ENCODE measurements at regions not wholly inside any gene's neighbourhood (a gene's known extent, or its start where the extent isn't known, plus 50 kb on each side); places are given as distances from the start of the nearest gene placed in this dataset.

DNA sequence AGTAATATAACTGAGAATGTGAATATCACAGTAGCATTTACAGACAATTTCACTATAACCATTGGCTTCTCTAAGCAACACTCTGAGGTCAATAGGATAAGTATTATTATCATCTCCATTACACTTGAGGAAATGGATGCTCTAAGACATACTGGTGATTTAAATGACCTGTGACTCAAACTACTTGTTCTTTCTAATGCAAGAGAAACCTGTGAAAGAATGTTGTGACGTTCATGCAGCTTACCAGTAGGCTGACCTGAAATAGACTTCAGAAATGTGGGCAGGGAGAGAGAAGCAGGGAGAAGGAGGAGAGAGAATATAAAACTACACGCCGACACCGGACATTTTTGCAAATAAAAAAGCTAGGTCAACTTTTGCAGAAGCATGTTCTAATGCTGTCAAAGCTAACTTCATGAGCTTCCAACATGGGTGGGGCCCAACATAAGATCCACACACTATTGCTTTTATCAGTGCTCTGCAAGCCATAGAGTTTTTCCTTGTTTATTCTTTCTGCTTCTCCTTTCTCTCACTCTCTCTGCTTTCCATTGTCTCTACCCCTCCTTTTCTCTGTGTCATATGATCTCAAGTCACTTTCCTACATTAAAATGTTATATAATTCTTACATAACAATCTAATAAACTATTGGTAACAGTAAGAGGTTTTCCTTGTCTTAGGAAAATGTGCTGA lies 217.6 kb upstream of the FN1 start:
- ChIA-PET POLR2A (ENCODE audit: low non-redundant PET) (no interaction called here), CTCF (interaction anchor here (0.7 kb wide), 1 partner anchor 801 kb away, joined by 3 read pairs; no protein-coding TSS in a partner anchor)
- TF ChIP-seq, protein P1, sequence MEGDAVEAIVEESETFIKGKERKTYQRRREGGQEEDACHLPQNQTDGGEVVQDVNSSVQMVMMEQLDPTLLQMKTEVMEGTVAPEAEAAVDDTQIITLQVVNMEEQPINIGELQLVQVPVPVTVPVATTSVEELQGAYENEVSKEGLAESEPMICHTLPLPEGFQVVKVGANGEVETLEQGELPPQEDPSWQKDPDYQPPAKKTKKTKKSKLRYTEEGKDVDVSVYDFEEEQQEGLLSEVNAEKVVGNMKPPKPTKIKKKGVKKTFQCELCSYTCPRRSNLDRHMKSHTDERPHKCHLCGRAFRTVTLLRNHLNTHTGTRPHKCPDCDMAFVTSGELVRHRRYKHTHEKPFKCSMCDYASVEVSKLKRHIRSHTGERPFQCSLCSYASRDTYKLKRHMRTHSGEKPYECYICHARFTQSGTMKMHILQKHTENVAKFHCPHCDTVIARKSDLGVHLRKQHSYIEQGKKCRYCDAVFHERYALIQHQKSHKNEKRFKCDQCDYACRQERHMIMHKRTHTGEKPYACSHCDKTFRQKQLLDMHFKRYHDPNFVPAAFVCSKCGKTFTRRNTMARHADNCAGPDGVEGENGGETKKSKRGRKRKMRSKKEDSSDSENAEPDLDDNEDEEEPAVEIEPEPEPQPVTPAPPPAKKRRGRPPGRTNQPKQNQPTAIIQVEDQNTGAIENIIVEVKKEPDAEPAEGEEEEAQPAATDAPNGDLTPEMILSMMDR (conservative IDR thresholded peaks at IDR 0.05; ENCODE audit: low read depth), result no peak
- no peak overlapping the region for H3K27ac ChIP-seq
- no peak for DNase-seq (ENCODE audit: low spot score)

DNA sequence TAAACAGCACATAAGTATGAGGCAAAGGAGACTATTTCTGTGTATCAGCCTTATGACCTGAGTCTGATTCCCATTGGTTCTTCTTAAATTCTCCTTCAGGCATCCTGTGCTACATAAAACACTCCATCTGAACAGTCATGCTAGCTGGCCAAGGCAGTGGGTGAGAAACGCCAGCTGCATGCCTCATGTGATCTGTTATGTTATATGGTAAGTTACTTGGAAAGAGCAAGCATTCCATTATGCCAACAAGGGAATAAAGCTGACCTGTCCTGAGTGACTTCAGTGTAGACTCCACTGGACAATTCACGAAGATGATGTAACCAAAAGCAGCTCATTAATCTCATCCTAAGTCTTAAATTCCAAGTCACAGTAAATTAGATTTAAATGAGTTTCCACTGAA lies 216.5 kb upstream of the FN1 start:
- TF ChIP-seq, protein P1 (conservative IDR thresholded peaks at IDR 0.05; ENCODE audit: low read depth), result no peak
- ChIA-PET POLR2A (ENCODE audit: low non-redundant PET) (no interaction called here), CTCF (no interaction called here)
- H3K27ac ChIP-seq, result no peak overlapping the region
- no peak for DNase-seq (ENCODE audit: low spot score)

DNA sequence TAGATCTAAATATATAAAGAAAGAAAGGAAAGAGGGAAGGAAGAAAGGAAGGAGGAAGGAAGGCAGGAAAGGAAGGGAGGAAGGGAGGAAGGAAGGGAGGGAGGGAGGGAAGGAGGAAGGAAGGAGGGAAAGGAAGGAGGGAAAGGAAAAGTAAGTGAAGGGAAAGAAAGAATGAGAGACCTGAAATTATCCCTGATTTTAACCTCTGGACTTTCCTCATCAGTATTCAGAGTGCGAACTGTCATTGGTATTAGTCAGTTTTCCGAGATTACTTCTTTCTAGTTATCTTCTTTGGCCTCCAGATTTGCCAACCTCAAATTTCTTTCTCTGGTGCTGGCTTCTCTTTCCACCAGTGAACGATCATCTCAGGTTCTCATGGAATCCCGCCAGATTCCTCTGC lies 215.5 kb upstream of the FN1 start:
- TF ChIP-seq, protein P1 (conservative IDR thresholded peaks at IDR 0.05; ENCODE audit: low read depth), result no peak
- H3K27ac ChIP-seq, result no peak overlapping the region
- CTCF ChIA-PET, result no interaction called here
- POLR2A ChIA-PET (ENCODE audit: low non-redundant PET), result no interaction called here
- no peak for DNase-seq (ENCODE audit: low spot score)

DNA sequence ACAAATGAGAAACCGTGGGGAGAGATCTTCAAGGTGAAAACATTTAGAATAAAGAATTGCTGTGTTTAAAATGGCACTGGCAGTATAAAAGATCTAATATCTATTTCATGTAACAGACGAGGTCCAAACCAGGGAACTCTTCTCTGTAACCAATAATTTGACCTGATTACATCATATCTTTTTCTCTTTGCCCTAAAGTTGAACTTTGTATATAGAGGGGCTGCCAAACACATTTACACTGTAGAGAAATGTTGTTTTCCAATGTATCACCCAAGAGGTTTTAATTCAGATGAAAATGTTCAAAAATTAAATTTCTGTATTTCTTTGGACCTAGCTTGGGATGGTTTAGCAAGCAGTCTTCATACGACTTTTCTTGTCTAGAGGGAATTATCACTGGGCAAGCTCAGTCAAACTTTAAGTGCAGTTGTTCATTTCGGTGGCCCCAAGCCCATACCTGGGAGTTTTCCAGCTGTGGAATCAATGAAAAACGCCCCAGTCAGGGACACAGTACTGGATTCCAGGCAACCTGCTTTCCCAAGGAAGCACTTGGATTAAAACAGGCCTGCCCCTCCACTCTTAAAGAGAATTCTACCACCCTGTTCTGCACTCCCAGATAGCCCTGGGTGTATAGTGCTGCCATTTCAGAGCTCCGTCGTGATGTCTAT lies 208.5 kb upstream of the FN1 start:
- TF ChIP-seq, protein P1 (conservative IDR thresholded peaks at IDR 0.05; ENCODE audit: low read depth), result no peak
- no peak overlapping the region for H3K27ac ChIP-seq
- ChIA-PET POLR2A (ENCODE audit: low non-redundant PET) (no interaction called here), CTCF (no interaction called here)
- DNase-seq (ENCODE audit: low spot score), result no peak

DNA sequence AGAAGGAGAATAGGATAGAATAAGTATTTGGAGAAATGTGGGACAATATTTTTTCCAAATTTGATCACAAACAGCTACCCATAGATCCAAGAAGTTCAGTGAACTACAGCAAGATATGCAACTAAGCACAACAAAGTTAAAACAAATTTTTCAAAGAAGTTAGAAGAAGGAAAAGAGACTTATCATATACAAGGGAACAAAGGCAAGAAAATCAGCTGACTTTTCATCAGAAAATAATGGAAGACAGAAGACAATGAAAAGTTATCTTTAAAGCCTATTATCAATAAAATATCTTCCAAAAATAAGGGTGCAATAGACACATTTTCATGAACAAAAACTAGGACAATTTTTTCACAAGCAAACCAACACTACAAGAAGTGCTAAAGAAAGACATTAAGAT lies 202.8 kb upstream of the FN1 start:
- TF ChIP-seq, protein P1 (conservative IDR thresholded peaks at IDR 0.05; ENCODE audit: low read depth), result no peak
- CTCF ChIA-PET, result no interaction called here
- DNase-seq (ENCODE audit: low spot score), result no peak
- no peak overlapping the region for H3K27ac ChIP-seq
- POLR2A ChIA-PET (ENCODE audit: low non-redundant PET), result no interaction called here

DNA sequence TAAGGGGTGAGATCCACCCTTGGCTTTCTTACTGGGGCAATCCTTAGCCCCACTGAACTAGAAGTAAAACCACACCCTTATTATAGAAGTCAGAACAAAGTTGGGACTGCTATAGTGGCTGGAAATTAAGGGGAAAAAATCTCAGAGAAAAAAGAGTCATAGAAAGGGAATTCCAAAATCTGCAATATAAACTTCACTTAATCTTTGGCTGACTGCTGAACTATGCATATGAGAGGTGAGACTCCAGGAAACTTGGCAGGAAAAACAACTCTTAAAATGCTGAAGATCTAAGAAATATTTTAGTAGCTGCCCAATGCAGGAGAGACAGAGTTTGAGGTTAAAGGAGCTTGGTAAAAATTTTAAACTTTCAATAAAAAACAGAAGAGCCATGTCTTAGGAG lies 201.8 kb upstream of the FN1 start:
- DNase-seq (ENCODE audit: low spot score), result no peak
- POLR2A ChIA-PET (ENCODE audit: low non-redundant PET), result no interaction called here
- CTCF ChIA-PET, result no interaction called here
- H3K27ac ChIP-seq, result no peak overlapping the region
- TF ChIP-seq, protein P1 (conservative IDR thresholded peaks at IDR 0.05; ENCODE audit: low read depth), result no peak
